Type B pancreatic cell (in vitro differentiated cells): ENCODE measurements at regions not wholly inside any gene's neighbourhood (a gene's known extent, or its start where the extent isn't known, plus 50 kb on each side); places are given as distances from the start of the nearest gene placed in this dataset.

Experiments
- DNase-seq: peaks from one replicate; pipeline ENCODE4 v3.0.0; 2021; ENCODE audit warnings: mixed read lengths; ENCODE audit not compliant: unreplicated experiment; ENCODE audit errors: extremely low spot score
- H3K27ac Mint-ChIP-seq: 2 replicates; pipeline ENCODE4 v1.8.0; 2021; ENCODE audit warnings: mild to moderate bottlenecking, mixed read lengths
- H3K27me3 Mint-ChIP-seq: 2 replicates; pipeline ENCODE4 v1.8.0; 2021; ENCODE audit warnings: mixed read lengths
- H3K36me3 Mint-ChIP-seq: 2 replicates; pipeline ENCODE4 v1.8.0; 2021; ENCODE audit warnings: mixed read lengths
- H3K4me1 Mint-ChIP-seq: one replicate; pipeline ENCODE4 v1.8.0; 2021; ENCODE audit warnings: mixed read lengths; ENCODE audit not compliant: unreplicated experiment
- H3K4me3 Mint-ChIP-seq: 2 replicates; pipeline ENCODE4 v1.8.0; 2021; ENCODE audit warnings: mild to moderate bottlenecking, mixed read lengths
- H3K9me3 Mint-ChIP-seq: 2 replicates; pipeline ENCODE4 v1.8.0; 2021; ENCODE audit warnings: mixed read lengths
- TF ChIP-seq, protein P1 (sequence below): fragments of 200-600 bp; sonication (generic); conservative IDR thresholded peaks from 2 replicates; pipeline ENCODE4 v1.5.0; 2021; ENCODE audit warnings: antibody characterized with exemption, mild to moderate bottlenecking

DNA sequence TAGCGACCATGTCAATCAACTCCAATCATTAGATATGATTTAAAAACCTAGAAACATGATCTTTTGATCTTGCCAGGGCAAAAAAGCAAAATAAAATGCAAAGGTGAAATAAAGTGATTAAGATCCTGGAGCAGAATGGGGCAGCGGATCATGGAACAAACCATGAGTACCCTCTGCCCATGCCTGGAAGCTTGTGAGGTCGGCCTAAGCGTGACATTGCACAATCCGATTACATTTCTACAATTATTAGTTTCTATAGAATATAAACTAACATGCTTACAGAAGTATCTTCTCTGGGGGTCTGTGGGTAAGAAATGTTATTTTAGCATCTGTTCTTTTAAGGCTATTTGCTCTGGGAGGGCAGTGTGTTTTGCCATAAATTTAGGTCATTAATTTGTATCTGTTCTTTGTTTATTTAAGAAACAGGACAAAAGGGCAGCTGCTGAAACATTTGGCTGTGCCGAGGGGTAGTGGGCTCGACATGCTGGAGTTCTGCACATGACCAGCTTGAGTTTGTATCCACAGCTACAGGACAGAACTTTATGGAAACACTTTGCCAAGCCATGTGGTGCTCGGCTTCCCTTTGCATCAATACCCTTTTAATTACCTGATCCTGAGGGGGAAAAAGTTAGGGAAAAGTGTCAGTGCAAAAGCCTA is 55.9 kb downstream of the ZBTB18 start:
- H3K4me3 Mint-ChIP-seq = no peak overlapping the region
- H3K27me3 Mint-ChIP-seq = peaks cover 9% of the 10 kb centered on the region
- no peaks in the 10 kb centered on the region for H3K9me3 Mint-ChIP-seq
- H3K4me1 Mint-ChIP-seq = peaks cover 17% of the 10 kb centered on the region
- H3K36me3 Mint-ChIP-seq = no peaks in the 10 kb centered on the region
- H3K27ac Mint-ChIP-seq = no peak overlapping the region
- DNase-seq = no peak
- TF ChIP-seq, protein P1, sequence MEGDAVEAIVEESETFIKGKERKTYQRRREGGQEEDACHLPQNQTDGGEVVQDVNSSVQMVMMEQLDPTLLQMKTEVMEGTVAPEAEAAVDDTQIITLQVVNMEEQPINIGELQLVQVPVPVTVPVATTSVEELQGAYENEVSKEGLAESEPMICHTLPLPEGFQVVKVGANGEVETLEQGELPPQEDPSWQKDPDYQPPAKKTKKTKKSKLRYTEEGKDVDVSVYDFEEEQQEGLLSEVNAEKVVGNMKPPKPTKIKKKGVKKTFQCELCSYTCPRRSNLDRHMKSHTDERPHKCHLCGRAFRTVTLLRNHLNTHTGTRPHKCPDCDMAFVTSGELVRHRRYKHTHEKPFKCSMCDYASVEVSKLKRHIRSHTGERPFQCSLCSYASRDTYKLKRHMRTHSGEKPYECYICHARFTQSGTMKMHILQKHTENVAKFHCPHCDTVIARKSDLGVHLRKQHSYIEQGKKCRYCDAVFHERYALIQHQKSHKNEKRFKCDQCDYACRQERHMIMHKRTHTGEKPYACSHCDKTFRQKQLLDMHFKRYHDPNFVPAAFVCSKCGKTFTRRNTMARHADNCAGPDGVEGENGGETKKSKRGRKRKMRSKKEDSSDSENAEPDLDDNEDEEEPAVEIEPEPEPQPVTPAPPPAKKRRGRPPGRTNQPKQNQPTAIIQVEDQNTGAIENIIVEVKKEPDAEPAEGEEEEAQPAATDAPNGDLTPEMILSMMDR = no peak

DNA sequence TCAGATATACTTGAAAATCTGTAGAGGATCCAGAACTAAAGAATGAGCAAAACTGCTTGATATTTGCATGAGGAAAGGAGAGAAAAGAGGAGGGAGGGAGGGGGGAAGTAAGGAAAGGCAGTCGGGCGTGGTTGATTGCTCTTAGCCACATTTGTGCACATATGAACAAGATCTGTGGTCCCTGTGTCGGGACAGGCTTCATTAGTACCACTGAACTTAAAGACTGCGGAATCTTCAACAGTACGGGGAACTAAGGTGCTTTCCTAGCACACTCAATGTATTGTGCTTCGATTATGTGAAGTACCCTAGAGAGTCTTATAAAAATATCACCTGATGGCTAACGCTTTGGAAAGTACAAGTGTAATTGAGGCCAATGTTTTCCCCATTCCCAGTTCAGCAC is 59.9 kb downstream of the ZBTB18 start:
- no peaks in the 10 kb centered on the region for H3K36me3 Mint-ChIP-seq
- no peak overlapping the region for H3K4me3 Mint-ChIP-seq
- H3K27ac Mint-ChIP-seq = no peak overlapping the region
- H3K4me1 Mint-ChIP-seq = peaks cover 18% of the 10 kb centered on the region
- H3K27me3 Mint-ChIP-seq = peaks cover 3% of the 10 kb centered on the region
- no peak for DNase-seq
- H3K9me3 Mint-ChIP-seq = no peaks in the 10 kb centered on the region
- TF ChIP-seq, protein P1 = no peak

GRCh38 chr1:244112041-244112440 is 61.0 kb downstream of the ZBTB18 start:
- TF ChIP-seq, protein P1 = no peak
- H3K27ac Mint-ChIP-seq = no peak overlapping the region
- H3K9me3 Mint-ChIP-seq = peaks cover 4% of the 10 kb centered on the region
- H3K4me1 Mint-ChIP-seq = peaks cover 12% of the 10 kb centered on the region
- H3K4me3 Mint-ChIP-seq = no peak overlapping the region
- DNase-seq = no peak
- H3K27me3 Mint-ChIP-seq = peaks cover 3% of the 10 kb centered on the region
- no peaks in the 10 kb centered on the region for H3K36me3 Mint-ChIP-seq

DNA sequence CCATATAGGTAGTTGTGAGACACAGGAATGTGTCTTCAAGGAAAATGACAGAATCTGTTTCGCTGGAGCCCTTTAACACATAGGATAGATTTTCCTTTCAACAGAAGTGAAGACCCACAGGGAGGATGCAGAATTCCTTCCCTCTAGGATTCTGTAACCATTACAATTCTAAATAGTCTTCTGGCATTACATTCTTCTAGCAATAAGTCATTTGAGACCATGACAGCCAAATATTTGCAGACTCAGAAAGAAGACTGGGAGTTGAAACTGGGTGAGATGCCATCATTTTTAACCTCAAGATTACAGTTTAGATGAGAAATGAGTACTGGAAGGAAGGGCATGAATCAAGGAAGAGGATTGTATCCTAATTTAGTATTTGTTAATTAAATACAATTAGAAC is 61.6 kb downstream of the ZBTB18 start:
- Mint-ChIP-seq H3K27ac (no peak overlapping the region), H3K27me3 (peaks cover 3% of the 10 kb centered on the region), H3K9me3 (peaks cover 4% of the 10 kb centered on the region), H3K4me3 (no peak overlapping the region), H3K36me3 (no peaks in the 10 kb centered on the region), H3K4me1 (peaks cover 14% of the 10 kb centered on the region)
- TF ChIP-seq, protein P1 = no peak
- no peak for DNase-seq

GRCh38 chr1:244113532-244114320 is 62.6 kb downstream of the ZBTB18 start:
- Mint-ChIP-seq H3K9me3 (peaks cover 4% of the 10 kb centered on the region), H3K27me3 (peaks cover 3% of the 10 kb centered on the region), H3K36me3 (no peaks in the 10 kb centered on the region), H3K27ac (no peak overlapping the region), H3K4me3 (no peak overlapping the region), H3K4me1 (peaks cover 25% of the 10 kb centered on the region)
- TF ChIP-seq, protein P1 = no peak
- no peak for DNase-seq
